ENCODE measurements at regions not wholly inside any gene's neighbourhood (a gene's known extent, or its start where the extent isn't known, plus 50 kb on each side); places are given as distances from the start of the nearest gene placed in this dataset.

- no peak overlapping the region for H3K23ac ChIP-seq (ENCODE audit: low read length)
- no peak overlapping the region for H2BK5ac ChIP-seq (ENCODE audit: low read depth, low read length, poor library complexity)
- H3K79me1 ChIP-seq (ENCODE audit: low read length): no peaks in the 10 kb centered on the region
- WGBS (ENCODE audit: extremely low coverage, insufficient coverage, insufficient read length): no CpG with 5 or more reads among the region's 3 CpGs
- H2BK12ac ChIP-seq (ENCODE audit: low read length): no peak overlapping the region
- H3K4me1 ChIP-seq (ENCODE audit: control insufficient read depth in 1 of 2, insufficient read depth in 2 of 2, low read length in 2 of 2): no peaks in the 10 kb centered on the region
- no peak overlapping the region for H3K4me3 ChIP-seq (ENCODE audit: low read depth, low read length)
- H4K91ac ChIP-seq (ENCODE audit: low read depth, low read length): no peak overlapping the region
- no peak overlapping the region for H3K27ac ChIP-seq (ENCODE audit: low read depth, low read length)
- H3K9me3 ChIP-seq (ENCODE audit: insufficient read depth, low read depth, low read length): no peaks in the 10 kb centered on the region
- no peak overlapping the region for H2AK5ac ChIP-seq (ENCODE audit: low read length)
- H3K79me2 ChIP-seq (ENCODE audit: control insufficient read depth, insufficient read depth, low read length, poor library complexity): no peaks in the 10 kb centered on the region
- DNase-seq: no peak
- H4K8ac ChIP-seq (ENCODE audit: low read depth, low read length): no peak overlapping the region
- H3K27me3 ChIP-seq (ENCODE audit: insufficient read depth, low read length): no peaks in the 10 kb centered on the region
- no peak overlapping the region for H3K4me2 ChIP-seq (ENCODE audit: low read length)
- no peak overlapping the region for H2BK120ac ChIP-seq (ENCODE audit: insufficient read depth, low read length, poor library complexity)
- no peak overlapping the region for H3K9ac ChIP-seq (ENCODE audit: low read length)
- H3K36me3 ChIP-seq (ENCODE audit: control insufficient read depth in 1 of 2, insufficient read depth in 2 of 2, low read length in 2 of 2): no peaks in the 10 kb centered on the region
- no peak overlapping the region for H4K12ac ChIP-seq (ENCODE audit: low read depth, low read length)
- H3K14ac ChIP-seq (ENCODE audit: low read length): no peak overlapping the region
- H3K4ac ChIP-seq (ENCODE audit: low read depth, low read length): no peak overlapping the region
- H3K18ac ChIP-seq (ENCODE audit: low read length): no peak overlapping the region
- no peak overlapping the region for H2AFZ ChIP-seq (ENCODE audit: insufficient read depth, low read length, poor library complexity)
These were observed 575.8 kb upstream of the PRMT6 start for GRCh38 chr1:106480629-106481028.

- Histone ChIP-seq H3K18ac (ENCODE audit: low read length) (no peak overlapping the region), H3K79me2 (ENCODE audit: control insufficient read depth, insufficient read depth, low read length, poor library complexity) (no peaks in the 10 kb centered on the region), H2AK5ac (ENCODE audit: low read length) (no peak overlapping the region), H3K4me1 (ENCODE audit: control insufficient read depth in 1 of 2, insufficient read depth in 2 of 2, low read length in 2 of 2) (no peaks in the 10 kb centered on the region), H2BK5ac (ENCODE audit: low read depth, low read length, poor library complexity) (no peak overlapping the region), H4K12ac (ENCODE audit: low read depth, low read length) (no peak overlapping the region), H3K23ac (ENCODE audit: low read length) (no peak overlapping the region), H3K9ac (ENCODE audit: low read length) (no peak overlapping the region), H3K79me1 (ENCODE audit: low read length) (no peaks in the 10 kb centered on the region), H3K4me3 (ENCODE audit: low read depth, low read length) (no peak overlapping the region), H3K4me2 (ENCODE audit: low read length) (no peak overlapping the region), H3K27ac (ENCODE audit: low read depth, low read length) (no peak overlapping the region), H3K36me3 (ENCODE audit: control insufficient read depth in 1 of 2, insufficient read depth in 2 of 2, low read length in 2 of 2) (no peaks in the 10 kb centered on the region), H3K9me3 (ENCODE audit: insufficient read depth, low read depth, low read length) (no peaks in the 10 kb centered on the region), H2AFZ (ENCODE audit: insufficient read depth, low read length, poor library complexity) (no peak overlapping the region), H2BK12ac (ENCODE audit: low read length) (no peak overlapping the region), H3K27me3 (ENCODE audit: insufficient read depth, low read length) (no peaks in the 10 kb centered on the region), H2BK120ac (ENCODE audit: insufficient read depth, low read length, poor library complexity) (no peak overlapping the region), H3K4ac (ENCODE audit: low read depth, low read length) (no peak overlapping the region), H4K91ac (ENCODE audit: low read depth, low read length) (no peak overlapping the region), H4K8ac (ENCODE audit: low read depth, low read length) (no peak overlapping the region), H3K14ac (ENCODE audit: low read length) (no peak overlapping the region)
- DNase-seq: no peak
- WGBS (ENCODE audit: extremely low coverage, insufficient coverage, insufficient read length): no CpG with 5 or more reads among the region's 4 CpGs
These were observed 563.6 kb upstream of the PRMT6 start for GRCh38 chr1:106492880-106493279.

GRCh38 chr1:106494646-106495045, 561.8 kb upstream of the PRMT6 start:
- Histone ChIP-seq H4K91ac (ENCODE audit: low read depth, low read length) (no peak overlapping the region), H3K9me3 (ENCODE audit: insufficient read depth, low read depth, low read length) (no peaks in the 10 kb centered on the region), H3K79me2 (ENCODE audit: control insufficient read depth, insufficient read depth, low read length, poor library complexity) (no peaks in the 10 kb centered on the region), H4K8ac (ENCODE audit: low read depth, low read length) (no peak overlapping the region), H2AK5ac (ENCODE audit: low read length) (no peak overlapping the region), H3K18ac (ENCODE audit: low read length) (no peak overlapping the region), H3K9ac (ENCODE audit: low read length) (no peak overlapping the region), H3K27me3 (ENCODE audit: insufficient read depth, low read length) (no peaks in the 10 kb centered on the region), H3K79me1 (ENCODE audit: low read length) (no peaks in the 10 kb centered on the region), H3K4me2 (ENCODE audit: low read length) (no peak overlapping the region), H3K27ac (ENCODE audit: low read depth, low read length) (no peak overlapping the region), H2BK5ac (ENCODE audit: low read depth, low read length, poor library complexity) (no peak overlapping the region), H2BK12ac (ENCODE audit: low read length) (no peak overlapping the region), H3K4me3 (ENCODE audit: low read depth, low read length) (no peak overlapping the region), H3K4ac (ENCODE audit: low read depth, low read length) (no peak overlapping the region), H2BK120ac (ENCODE audit: insufficient read depth, low read length, poor library complexity) (no peak overlapping the region), H3K23ac (ENCODE audit: low read length) (no peak overlapping the region), H3K4me1 (ENCODE audit: control insufficient read depth in 1 of 2, insufficient read depth in 2 of 2, low read length in 2 of 2) (no peaks in the 10 kb centered on the region), H3K36me3 (ENCODE audit: control insufficient read depth in 1 of 2, insufficient read depth in 2 of 2, low read length in 2 of 2) (no peaks in the 10 kb centered on the region), H4K12ac (ENCODE audit: low read depth, low read length) (no peak overlapping the region), H3K14ac (ENCODE audit: low read length) (no peak overlapping the region), H2AFZ (ENCODE audit: insufficient read depth, low read length, poor library complexity) (no peak overlapping the region)
- no peak for DNase-seq
- WGBS (ENCODE audit: extremely low coverage, insufficient coverage, insufficient read length): no CpG with 5 or more reads among the region's 1 CpG

DNA sequence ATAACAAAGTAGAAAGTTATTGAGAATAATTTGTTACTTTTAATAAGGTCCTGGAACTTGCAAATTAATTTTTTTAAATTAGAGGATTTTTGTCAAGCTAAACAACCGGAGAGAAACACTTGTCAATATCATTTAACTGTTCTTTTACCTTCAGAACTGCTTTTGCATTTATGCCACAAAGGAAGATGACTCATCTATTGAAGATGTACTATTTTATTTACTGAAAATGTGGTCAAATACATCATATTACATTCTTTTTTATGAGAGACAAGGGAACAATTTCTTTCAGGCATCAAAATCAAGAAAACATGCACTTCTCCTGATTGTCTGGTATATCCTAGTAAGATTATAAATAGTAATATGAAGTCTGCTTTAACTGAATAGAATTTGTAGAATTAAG, 558.2 kb upstream of the PRMT6 start:
- H2BK5ac ChIP-seq (ENCODE audit: low read depth, low read length, poor library complexity): no peak overlapping the region
- H3K79me1 ChIP-seq (ENCODE audit: low read length): no peaks in the 10 kb centered on the region
- no peak overlapping the region for H3K27ac ChIP-seq (ENCODE audit: low read depth, low read length)
- H3K4me1 ChIP-seq (ENCODE audit: control insufficient read depth in 1 of 2, insufficient read depth in 2 of 2, low read length in 2 of 2): no peaks in the 10 kb centered on the region
- H3K4ac ChIP-seq (ENCODE audit: low read depth, low read length): no peak overlapping the region
- WGBS (ENCODE audit: extremely low coverage, insufficient coverage, insufficient read length): no CpG with 5 or more reads among the region's 1 CpG
- H3K4me2 ChIP-seq (ENCODE audit: low read length): no peak overlapping the region
- no peak overlapping the region for H2AFZ ChIP-seq (ENCODE audit: insufficient read depth, low read length, poor library complexity)
- no peak for DNase-seq
- H3K4me3 ChIP-seq (ENCODE audit: low read depth, low read length): no peak overlapping the region
- no peak overlapping the region for H2BK120ac ChIP-seq (ENCODE audit: insufficient read depth, low read length, poor library complexity)
- no peak overlapping the region for H2BK12ac ChIP-seq (ENCODE audit: low read length)
- H3K9ac ChIP-seq (ENCODE audit: low read length): no peak overlapping the region
- H3K18ac ChIP-seq (ENCODE audit: low read length): no peak overlapping the region
- no peak overlapping the region for H4K12ac ChIP-seq (ENCODE audit: low read depth, low read length)
- H3K79me2 ChIP-seq (ENCODE audit: control insufficient read depth, insufficient read depth, low read length, poor library complexity): no peaks in the 10 kb centered on the region
- H3K27me3 ChIP-seq (ENCODE audit: insufficient read depth, low read length): no peaks in the 10 kb centered on the region
- no peaks in the 10 kb centered on the region for H3K9me3 ChIP-seq (ENCODE audit: insufficient read depth, low read depth, low read length)
- H4K8ac ChIP-seq (ENCODE audit: low read depth, low read length): no peak overlapping the region
- no peak overlapping the region for H4K91ac ChIP-seq (ENCODE audit: low read depth, low read length)
- H3K14ac ChIP-seq (ENCODE audit: low read length): no peak overlapping the region
- H3K23ac ChIP-seq (ENCODE audit: low read length): no peak overlapping the region
- no peaks in the 10 kb centered on the region for H3K36me3 ChIP-seq (ENCODE audit: control insufficient read depth in 1 of 2, insufficient read depth in 2 of 2, low read length in 2 of 2)
- no peak overlapping the region for H2AK5ac ChIP-seq (ENCODE audit: low read length)

All from trophoblast cell (in vitro differentiated cells and primary cell).